ENCODE measurements at regions not wholly inside any gene's neighbourhood (a gene's known extent, or its start where the extent isn't known, plus 50 kb on each side); places are given as distances from the start of the nearest gene placed in this dataset.

DNA sequence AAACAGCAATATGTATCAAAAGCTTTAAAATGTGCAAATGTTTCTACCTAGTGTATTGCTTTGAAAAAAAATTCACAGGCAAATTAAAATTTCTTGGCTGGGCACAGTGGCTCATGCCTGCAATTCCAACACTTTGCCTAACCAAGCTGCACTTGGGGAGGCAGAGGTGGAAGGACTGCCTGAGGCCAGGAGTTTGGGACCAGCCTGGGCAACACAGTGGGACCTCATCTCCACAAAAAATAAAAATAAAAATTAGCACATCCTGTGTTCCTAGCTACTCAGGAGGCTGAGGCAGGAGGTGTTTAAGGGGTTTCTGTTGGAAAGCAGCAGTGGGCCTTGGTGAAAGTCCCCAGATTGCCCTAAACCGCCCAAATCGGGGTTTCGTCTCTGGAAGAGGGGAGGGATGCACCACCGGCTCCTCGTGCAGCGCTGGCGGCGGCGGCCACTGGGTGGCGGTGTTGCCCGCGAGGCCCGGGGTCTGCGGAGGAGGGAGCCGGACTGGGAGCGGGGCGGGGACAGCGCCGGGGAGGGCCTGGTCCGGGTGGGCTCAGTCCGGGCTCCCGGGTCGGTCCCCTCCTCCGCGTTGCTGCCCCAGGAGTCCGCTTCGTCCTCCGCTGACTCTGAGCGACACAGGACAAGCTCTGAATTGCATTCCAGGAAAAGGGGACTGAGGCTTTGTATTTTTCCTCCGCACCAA is 265.6 kb downstream of the AACS start:
- H2AFZ ChIP-seq (ENCODE audit: insufficient read depth, low read depth, low read length, poor library complexity, severe bottlenecking) = peak overlapping the region; percentile 58
- H3K9me3 ChIP-seq (ENCODE audit: control extremely low read depth in 1 of 3, control insufficient read depth in 2 of 3, insufficient read depth in 1 of 3, low read length in 2 of 3) = peaks cover 0 to 13% (median 0%) of the 10 kb centered on the region in 3 donors
- no peaks in the 10 kb centered on the region for H3K79me2 ChIP-seq (ENCODE audit: control insufficient read depth, insufficient read depth, low read length)
- Mint-ChIP-seq H3K27me3 (peaks cover 38% of the 10 kb centered on the region), H3K9me3 (ENCODE audit: insufficient read depth) (peaks cover 3% of the 10 kb centered on the region), H3K4me3 (no peak overlapping the region), H3K27ac (no peak overlapping the region), H3K4me1 (no peaks in the 10 kb centered on the region)
- H3K27me3 ChIP-seq (replicated peaks in 1 of 4; ENCODE audit: control extremely low read depth in 1 of 4, control insufficient read depth in 3 of 4, insufficient read depth in 4 of 4, low read length in 3 of 4) = peaks cover 0 to 27% (median 4%) of the 10 kb centered on the region in 4 experiments
- no peak for TF ChIP-seq EZH2 (IDR thresholded peaks at IDR 0.05; ENCODE audit: borderline replicate concordance, insufficient read depth, low read depth, low read length, poor library complexity, severe bottlenecking)
- TF ChIP-seq, protein P1, sequence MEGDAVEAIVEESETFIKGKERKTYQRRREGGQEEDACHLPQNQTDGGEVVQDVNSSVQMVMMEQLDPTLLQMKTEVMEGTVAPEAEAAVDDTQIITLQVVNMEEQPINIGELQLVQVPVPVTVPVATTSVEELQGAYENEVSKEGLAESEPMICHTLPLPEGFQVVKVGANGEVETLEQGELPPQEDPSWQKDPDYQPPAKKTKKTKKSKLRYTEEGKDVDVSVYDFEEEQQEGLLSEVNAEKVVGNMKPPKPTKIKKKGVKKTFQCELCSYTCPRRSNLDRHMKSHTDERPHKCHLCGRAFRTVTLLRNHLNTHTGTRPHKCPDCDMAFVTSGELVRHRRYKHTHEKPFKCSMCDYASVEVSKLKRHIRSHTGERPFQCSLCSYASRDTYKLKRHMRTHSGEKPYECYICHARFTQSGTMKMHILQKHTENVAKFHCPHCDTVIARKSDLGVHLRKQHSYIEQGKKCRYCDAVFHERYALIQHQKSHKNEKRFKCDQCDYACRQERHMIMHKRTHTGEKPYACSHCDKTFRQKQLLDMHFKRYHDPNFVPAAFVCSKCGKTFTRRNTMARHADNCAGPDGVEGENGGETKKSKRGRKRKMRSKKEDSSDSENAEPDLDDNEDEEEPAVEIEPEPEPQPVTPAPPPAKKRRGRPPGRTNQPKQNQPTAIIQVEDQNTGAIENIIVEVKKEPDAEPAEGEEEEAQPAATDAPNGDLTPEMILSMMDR (IDR thresholded peaks at IDR 0.05) = peak; percentile 74
- ChIA-PET CTCF (interaction anchor here (0.6 to 1.5 kb wide), 6 partner anchors 8 to 1546 kb away, joined by 3 to 4 read pairs (median 3); no protein-coding TSS in a partner anchor), POLR2A (no interaction called here)
- no peaks in the 10 kb centered on the region for H4K20me1 ChIP-seq (ENCODE audit: control insufficient read depth, insufficient read depth, low read length, poor library complexity, severe bottlenecking)
- peak overlapping the region; percentile 42 for H3K4me2 ChIP-seq (replicated peaks; ENCODE audit: low read depth, low read length, poor library complexity, severe bottlenecking)
- no peak overlapping the region for H3K4me3 ChIP-seq (ENCODE audit: control extremely low read depth in 1 of 5, extremely low read depth in 1 of 5, insufficient read depth in 1 of 5, low read depth in 2 of 5, low read length in 4 of 5)
- H3K9ac ChIP-seq (ENCODE audit: low read length) = no peak overlapping the region
- H3K27ac ChIP-seq (ENCODE audit: low read length in 2 of 2) = no peak overlapping the region
- H3K4me1 ChIP-seq (ENCODE audit: control insufficient read depth in 2 of 2, insufficient read depth in 2 of 2, low read length in 2 of 2) = peaks cover 4 to 6% of the 10 kb centered on the region in 2 donors
- H3K36me3 ChIP-seq (replicated peaks in 1 of 2; ENCODE audit: control extremely low read depth in 1 of 2, control insufficient read depth in 1 of 2, extremely low read depth in 1 of 2, insufficient read depth in 2 of 2, low read length in 1 of 2) = no peaks in the 10 kb centered on the region
- ATAC-seq (ENCODE audit: low read depth) (peak; percentile 31), DNase-seq (peak; percentile 34)
- intact Hi-C loops (cut with micrococcal nuclease) = no loop called here
- WGBS (ENCODE audit: insufficient coverage) = 4% methylated on average over 30 of the region's 30 CpGs

DNA sequence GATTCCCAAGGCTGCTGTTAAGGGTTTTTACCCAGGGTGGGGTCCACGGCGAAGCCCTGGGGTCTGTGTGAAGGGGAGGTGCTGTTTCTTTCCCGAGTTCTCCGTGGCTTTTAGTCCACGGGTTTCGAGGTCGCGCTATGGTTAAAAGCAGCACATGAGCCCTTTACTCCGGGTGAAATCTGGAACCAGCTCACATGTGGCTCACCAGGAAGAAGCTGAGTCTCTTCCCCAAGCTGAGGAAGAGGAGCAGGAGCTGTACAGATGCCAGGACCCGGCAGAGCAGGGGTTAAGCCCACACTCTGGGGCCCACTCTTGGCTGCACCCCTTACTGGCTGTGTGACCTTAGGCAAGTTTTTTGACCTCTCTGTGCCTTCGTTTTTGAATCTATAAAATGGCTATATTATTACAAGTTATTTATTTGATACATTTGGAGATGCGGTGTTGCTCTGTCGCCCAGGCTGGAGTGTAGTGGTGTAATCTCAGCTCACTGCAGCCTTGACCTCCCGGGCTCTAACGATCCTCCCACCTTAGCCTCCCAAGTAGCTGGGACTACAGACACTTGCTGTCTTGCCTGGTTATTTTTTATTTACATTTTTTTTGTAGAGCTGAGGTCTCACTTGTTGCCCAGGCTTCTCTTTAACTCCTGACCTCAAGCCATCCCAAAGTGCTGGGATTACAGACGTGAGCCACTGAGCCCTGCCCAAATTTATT is 266.3 kb downstream of the AACS start:
- no peak overlapping the region for H3K4me3 ChIP-seq (ENCODE audit: control extremely low read depth in 1 of 5, extremely low read depth in 1 of 5, insufficient read depth in 1 of 5, low read depth in 2 of 5, low read length in 4 of 5)
- no peaks in the 10 kb centered on the region for H3K79me2 ChIP-seq (ENCODE audit: control insufficient read depth, insufficient read depth, low read length)
- TF ChIP-seq, protein P1 (IDR thresholded peaks at IDR 0.05) = no peak
- no peak for TF ChIP-seq EZH2 (IDR thresholded peaks at IDR 0.05; ENCODE audit: borderline replicate concordance, insufficient read depth, low read depth, low read length, poor library complexity, severe bottlenecking)
- peak overlapping the region; percentile 42 for H3K4me2 ChIP-seq (replicated peaks; ENCODE audit: low read depth, low read length, poor library complexity, severe bottlenecking)
- peaks cover 3% of the 10 kb centered on the region for H3K9me3 Mint-ChIP-seq (ENCODE audit: insufficient read depth)
- H3K27me3 ChIP-seq (replicated peaks in 1 of 4; ENCODE audit: control extremely low read depth in 1 of 4, control insufficient read depth in 3 of 4, insufficient read depth in 4 of 4, low read length in 3 of 4) = peaks cover 0 to 27% (median 4%) of the 10 kb centered on the region in 4 experiments
- intact Hi-C loops (cut with micrococcal nuclease) = no loop called here
- peak overlapping the region; percentile 58 for H2AFZ ChIP-seq (ENCODE audit: insufficient read depth, low read depth, low read length, poor library complexity, severe bottlenecking)
- no peaks in the 10 kb centered on the region for H3K36me3 ChIP-seq (replicated peaks in 1 of 2; ENCODE audit: control extremely low read depth in 1 of 2, control insufficient read depth in 1 of 2, extremely low read depth in 1 of 2, insufficient read depth in 2 of 2, low read length in 1 of 2)
- no peak overlapping the region for H3K9ac ChIP-seq (ENCODE audit: low read length)
- ChIA-PET POLR2A (no interaction called here), CTCF (interaction anchor here (0.5 to 2.1 kb wide), 11 partner anchors 9 to 1545 kb away, joined by 3 to 6 read pairs (median 3); no protein-coding TSS in a partner anchor)
- H3K27ac Mint-ChIP-seq = no peak overlapping the region
- DNase-seq = no peak
- no peak overlapping the region for H3K4me3 Mint-ChIP-seq
- 27% methylated on average over 11 of the region's 16 CpGs for WGBS (ENCODE audit: insufficient coverage)
- peaks cover 4 to 6% of the 10 kb centered on the region in 2 donors for H3K4me1 ChIP-seq (ENCODE audit: control insufficient read depth in 2 of 2, insufficient read depth in 2 of 2, low read length in 2 of 2)
- no peak overlapping the region for H3K27ac ChIP-seq (ENCODE audit: low read length in 2 of 2)
- H3K9me3 ChIP-seq (ENCODE audit: control extremely low read depth in 1 of 3, control insufficient read depth in 2 of 3, insufficient read depth in 1 of 3, low read length in 2 of 3) = peaks cover 0 to 12% (median 0%) of the 10 kb centered on the region in 3 donors
- H4K20me1 ChIP-seq (ENCODE audit: control insufficient read depth, insufficient read depth, low read length, poor library complexity, severe bottlenecking) = no peaks in the 10 kb centered on the region
- no peaks in the 10 kb centered on the region for H3K4me1 Mint-ChIP-seq
- H3K27me3 Mint-ChIP-seq = peaks cover 43% of the 10 kb centered on the region
- ATAC-seq (ENCODE audit: low read depth) = no peak

Measured in B cell (primary cell).